ENCODE measurements at regions not wholly inside any gene's neighbourhood (a gene's known extent, or its start where the extent isn't known, plus 50 kb on each side); places are given as distances from the start of the nearest gene placed in this dataset.

- TF ChIP-seq EP300 (IDR thresholded peaks at IDR 0.05; ENCODE audit: low read depth) = no peak
- TF ChIP-seq, protein P1, sequence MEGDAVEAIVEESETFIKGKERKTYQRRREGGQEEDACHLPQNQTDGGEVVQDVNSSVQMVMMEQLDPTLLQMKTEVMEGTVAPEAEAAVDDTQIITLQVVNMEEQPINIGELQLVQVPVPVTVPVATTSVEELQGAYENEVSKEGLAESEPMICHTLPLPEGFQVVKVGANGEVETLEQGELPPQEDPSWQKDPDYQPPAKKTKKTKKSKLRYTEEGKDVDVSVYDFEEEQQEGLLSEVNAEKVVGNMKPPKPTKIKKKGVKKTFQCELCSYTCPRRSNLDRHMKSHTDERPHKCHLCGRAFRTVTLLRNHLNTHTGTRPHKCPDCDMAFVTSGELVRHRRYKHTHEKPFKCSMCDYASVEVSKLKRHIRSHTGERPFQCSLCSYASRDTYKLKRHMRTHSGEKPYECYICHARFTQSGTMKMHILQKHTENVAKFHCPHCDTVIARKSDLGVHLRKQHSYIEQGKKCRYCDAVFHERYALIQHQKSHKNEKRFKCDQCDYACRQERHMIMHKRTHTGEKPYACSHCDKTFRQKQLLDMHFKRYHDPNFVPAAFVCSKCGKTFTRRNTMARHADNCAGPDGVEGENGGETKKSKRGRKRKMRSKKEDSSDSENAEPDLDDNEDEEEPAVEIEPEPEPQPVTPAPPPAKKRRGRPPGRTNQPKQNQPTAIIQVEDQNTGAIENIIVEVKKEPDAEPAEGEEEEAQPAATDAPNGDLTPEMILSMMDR (IDR thresholded peaks at IDR 0.05) = no peak
These were observed 335.6 kb upstream of the TRAM1L1 start for GRCh38 chr4:117420948-117421347.

Measured in transverse colon (tissue), 3 donors.